SK-N-MC (cell line): ENCODE measurements at regions not wholly inside any gene's neighbourhood (a gene's known extent, or its start where the extent isn't known, plus 50 kb on each side); places are given as distances from the start of the nearest gene placed in this dataset.
"Not testable (repeated sequence)": the region's sequence is repeated elsewhere in the genome, so short reads cannot be mapped to it uniquely, and the experiment has no call there.

ENCODE experiments used
- DNase-seq: peaks from one replicate; pipeline ENCODE4 v3.0.0-alpha.2; 2011; ENCODE audit warnings: low read depth, low spot score
- H3K27ac ChIP-seq: fragments of 200-600 bp; sonication (generic); 2 replicates; pipeline ENCODE4 v1.5.1; 2016; ENCODE audit warnings: mixed run types
- H3K36me3 ChIP-seq: fragments of 200-600 bp; sonication (generic); 2 replicates; pipeline ENCODE4 v1.6.1; 2017; ENCODE audit warnings: antibody characterized with exemption, low read length, mixed read lengths; ENCODE audit not compliant: insufficient read depth
- H3K4me3 ChIP-seq: fragments of 200-600 bp; sonication (generic); 2 replicates; pipeline ENCODE4 v1.5.1; 2016
- H3K9ac ChIP-seq: fragments of 200-600 bp; sonication (generic); 2 replicates; pipeline ENCODE4 v1.8.0; 2017; ENCODE audit warnings: mixed run types, mixed read lengths; ENCODE audit not compliant: insufficient read length
- H3K9me3 ChIP-seq: fragments of 200-600 bp; sonication (generic); 2 replicates; pipeline ENCODE4 v1.6.1; 2017; ENCODE audit warnings: low read depth, mild to moderate bottlenecking, antibody characterized with exemption, low read length, moderate library complexity, mixed read lengths
- EZH2 ChIP-seq: fragments of 200-600 bp; sonication (generic); IDR thresholded peaks from one replicate; pipeline ENCODE4 v1.6.1; 2017; ENCODE audit warnings: antibody characterized with exemption
- FOXP2 ChIP-seq: optimal IDR thresholded peaks from 2 replicates; pipeline ENCODE3; 2011; ENCODE audit warnings: mild to moderate bottlenecking, moderate library complexity; ENCODE audit not compliant: insufficient read depth; ENCODE audit errors: extremely low read length, control extremely low read depth
- POLR2AphosphoS5 ChIP-seq: IDR thresholded peaks from 2 replicates; pipeline ENCODE4 v1.6.1; 2012; ENCODE audit warnings: mild to moderate bottlenecking, low read depth, low read length, borderline replicate concordance

DNA sequence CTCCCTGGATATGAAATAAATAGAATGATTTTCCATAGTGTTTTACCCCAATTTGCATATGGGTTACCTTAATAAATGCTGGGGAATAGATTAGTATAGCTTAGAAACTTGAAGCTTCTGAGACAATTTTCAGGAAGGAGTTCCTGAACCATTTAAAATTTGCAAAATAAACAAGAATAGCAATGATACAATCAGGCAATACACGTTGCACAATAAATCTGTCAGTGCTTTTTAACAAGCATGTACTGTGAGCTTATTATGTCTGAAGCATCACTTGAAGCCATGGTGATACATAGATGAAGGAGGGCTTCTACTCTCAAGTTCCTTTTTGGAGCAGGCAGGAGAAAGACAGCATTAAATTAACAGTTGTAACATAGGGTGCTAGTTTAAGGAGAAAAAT is 84.2 kb upstream of the WDFY3 start:
- TF ChIP-seq FOXP2 = no peak
- no peak for TF ChIP-seq POLR2AphosphoS5
- no peak for TF ChIP-seq EZH2
- Histone ChIP-seq H3K9me3 (no peaks in the 10 kb centered on the region), H3K36me3 (no peaks in the 10 kb centered on the region), H3K4me3 (no peak overlapping the region), H3K27ac (no peak overlapping the region), H3K9ac (no peak overlapping the region)
- DNase-seq = no peak

DNA sequence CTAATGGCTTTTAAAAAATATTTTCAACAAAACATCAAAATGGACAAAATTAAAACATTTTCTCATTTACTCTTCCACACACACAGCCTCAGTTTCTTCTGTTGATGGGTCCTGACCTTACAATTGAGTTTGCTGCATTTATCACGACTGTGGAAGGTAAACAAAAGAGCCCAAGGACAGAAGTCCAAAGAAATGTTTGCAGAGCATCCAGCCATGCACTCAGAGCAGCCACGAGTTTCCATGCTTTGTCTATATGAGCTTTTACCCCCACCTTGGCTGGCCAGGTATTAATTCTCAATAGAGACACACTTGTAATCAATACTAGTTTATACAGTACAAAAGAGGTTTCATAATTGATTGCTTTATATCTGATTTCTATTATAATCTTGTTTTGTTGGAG is 85.0 kb upstream of the WDFY3 start:
- no peak for TF ChIP-seq POLR2AphosphoS5
- H3K9me3 ChIP-seq = no peaks in the 10 kb centered on the region
- H3K36me3 ChIP-seq = no peaks in the 10 kb centered on the region
- no peak overlapping the region for H3K27ac ChIP-seq
- H3K9ac ChIP-seq = no peak overlapping the region
- no peak for DNase-seq
- H3K4me3 ChIP-seq = no peak overlapping the region

DNA sequence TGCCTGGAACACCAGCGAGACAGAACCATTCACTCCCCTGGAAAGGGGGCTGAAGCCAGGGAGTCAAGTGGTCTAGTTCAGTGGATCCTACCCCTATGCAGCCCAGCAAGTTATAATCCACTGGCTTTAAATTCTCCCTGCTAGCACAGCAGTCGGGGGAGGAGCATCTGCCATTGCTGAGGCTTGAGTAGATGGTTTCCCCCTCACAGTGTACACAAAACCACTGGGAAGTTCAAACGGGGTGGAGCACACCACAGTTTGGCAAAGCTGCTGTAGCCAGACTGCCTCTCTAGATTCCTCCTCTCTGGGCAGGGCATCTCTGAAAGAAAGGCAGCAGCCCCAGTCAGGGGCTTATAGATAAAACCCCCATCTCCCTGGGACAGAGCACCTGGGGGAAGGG is 88.4 kb upstream of the WDFY3 start:
- H3K4me3 ChIP-seq, H3K9me3 ChIP-seq, H3K36me3 ChIP-seq, DNase-seq, H3K27ac ChIP-seq, H3K9ac ChIP-seq: not testable (repeated sequence)

DNA sequence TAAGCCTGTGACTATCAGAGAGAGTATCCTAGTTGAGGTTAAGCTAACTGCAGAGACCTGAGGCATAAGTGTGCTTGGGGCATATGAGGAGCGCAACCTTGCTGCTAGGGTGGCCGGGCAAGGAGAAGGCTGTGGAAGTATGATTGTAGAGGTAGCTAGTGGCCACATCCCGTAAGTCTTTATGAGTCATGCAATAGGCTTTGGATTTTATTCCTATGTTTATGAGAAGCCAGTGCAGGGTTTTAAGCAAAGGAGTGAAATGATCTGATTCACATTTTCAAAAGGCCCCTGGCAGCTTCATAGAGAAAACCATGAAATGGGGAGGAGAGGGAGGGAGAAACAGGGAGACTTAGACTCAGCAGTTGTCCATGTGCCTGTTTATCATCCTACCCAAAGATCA is 92.1 kb upstream of the WDFY3 start:
- no peak overlapping the region for H3K27ac ChIP-seq
- DNase-seq = no peak
- no peaks in the 10 kb centered on the region for H3K36me3 ChIP-seq
- no peak overlapping the region for H3K4me3 ChIP-seq
- TF ChIP-seq POLR2AphosphoS5 = no peak
- no peak for TF ChIP-seq FOXP2
- TF ChIP-seq EZH2 = no peak
- no peak overlapping the region for H3K9ac ChIP-seq
- H3K9me3 ChIP-seq = no peaks in the 10 kb centered on the region

DNA sequence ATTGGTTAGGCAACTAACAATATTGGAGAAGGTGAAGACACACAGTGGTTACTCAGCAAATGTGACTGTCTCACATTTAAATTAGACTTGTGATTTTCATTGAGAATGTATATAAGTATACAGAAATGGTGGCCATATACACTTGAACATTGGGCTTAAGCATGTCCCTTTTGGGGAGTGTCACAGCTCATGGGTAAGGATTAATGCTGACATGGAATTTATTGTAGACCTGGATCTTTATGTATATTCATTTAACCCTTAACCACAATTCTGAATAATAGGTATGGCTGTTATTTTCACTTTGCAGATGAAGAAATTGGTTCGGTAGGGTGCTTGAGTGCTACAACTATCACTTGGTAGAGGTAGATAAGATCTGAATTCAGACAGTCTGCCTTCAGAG is 95.5 kb upstream of the WDFY3 start:
- no peak for DNase-seq
- Histone ChIP-seq H3K27ac (no peak overlapping the region), H3K36me3 (no peaks in the 10 kb centered on the region), H3K9me3 (no peaks in the 10 kb centered on the region), H3K4me3 (no peak overlapping the region), H3K9ac (no peak overlapping the region)
- TF ChIP-seq EZH2 (no peak), FOXP2 (no peak), POLR2AphosphoS5 (no peak)

DNA sequence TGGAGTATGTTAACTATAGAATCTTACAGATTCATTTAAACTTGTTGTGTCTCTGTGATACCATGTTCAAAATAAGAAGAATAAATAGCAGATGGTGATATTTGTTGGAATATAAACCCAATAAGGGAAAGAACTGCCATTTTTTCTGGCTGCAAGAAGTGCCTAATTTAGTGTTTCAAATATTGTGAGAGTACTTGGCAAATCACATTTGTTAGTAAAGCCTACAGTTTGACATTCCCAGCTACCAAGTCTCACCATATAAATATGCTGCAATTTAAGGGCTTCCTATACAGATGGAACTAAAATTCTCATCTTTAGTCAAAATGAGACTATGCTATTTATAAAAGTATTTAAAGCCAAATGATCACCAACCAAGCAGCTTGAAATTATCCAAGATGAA is 96.0 kb upstream of the WDFY3 start:
- Histone ChIP-seq H3K4me3 (no peak overlapping the region), H3K27ac (no peak overlapping the region), H3K9ac (no peak overlapping the region), H3K36me3 (no peaks in the 10 kb centered on the region), H3K9me3 (no peaks in the 10 kb centered on the region)
- no peak for DNase-seq
- TF ChIP-seq POLR2AphosphoS5 (no peak), EZH2 (no peak), FOXP2 (no peak)

DNA sequence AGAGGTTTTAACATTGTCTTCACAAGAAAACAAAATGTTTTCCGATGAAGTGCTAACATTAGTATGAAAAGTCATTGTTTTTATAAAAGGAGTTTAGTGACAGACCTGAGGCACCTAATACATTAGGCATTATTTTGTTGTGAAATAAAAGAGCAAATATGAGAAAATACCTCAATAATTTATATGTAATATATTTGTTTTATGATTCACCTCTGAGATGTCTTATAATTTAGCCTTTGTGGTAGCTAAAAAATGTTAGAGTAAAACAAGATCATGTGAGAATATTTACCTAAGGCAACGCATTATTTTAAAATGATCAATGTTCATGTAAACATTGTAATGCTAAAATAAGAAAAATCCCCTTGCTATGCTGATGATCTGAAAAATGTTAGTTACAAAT is 100.9 kb upstream of the WDFY3 start:
- Histone ChIP-seq H3K27ac (no peak overlapping the region), H3K9me3 (no peaks in the 10 kb centered on the region), H3K4me3 (no peak overlapping the region), H3K9ac (no peak overlapping the region), H3K36me3 (no peaks in the 10 kb centered on the region)
- TF ChIP-seq EZH2 (no peak), POLR2AphosphoS5 (no peak), FOXP2 (no peak)
- DNase-seq = no peak

DNA sequence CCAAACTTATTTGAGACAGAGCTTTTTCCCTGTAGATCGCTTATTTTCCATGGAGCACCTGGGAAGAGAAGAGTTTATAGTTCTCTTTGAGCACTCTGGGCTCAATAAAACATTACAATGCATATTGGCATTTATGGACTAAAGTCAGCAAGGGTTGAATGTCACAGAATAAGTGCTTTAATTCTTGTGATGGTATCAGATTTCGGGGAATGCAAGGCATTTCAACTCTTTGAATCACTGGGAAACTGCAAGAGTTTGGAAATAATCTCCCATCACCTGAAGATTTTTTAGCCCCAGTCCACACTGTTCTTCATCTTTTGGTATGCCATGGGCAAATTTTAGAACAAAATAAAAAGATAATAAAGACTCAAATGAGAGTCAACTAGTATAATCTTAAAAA is 111.5 kb upstream of the WDFY3 start:
- H3K9ac ChIP-seq = no peak overlapping the region
- no peak for TF ChIP-seq FOXP2
- TF ChIP-seq EZH2 = no peak
- no peak for TF ChIP-seq POLR2AphosphoS5
- H3K9me3 ChIP-seq = no peaks in the 10 kb centered on the region
- no peak overlapping the region for H3K27ac ChIP-seq
- H3K36me3 ChIP-seq = no peaks in the 10 kb centered on the region
- no peak overlapping the region for H3K4me3 ChIP-seq
- no peak for DNase-seq

DNA sequence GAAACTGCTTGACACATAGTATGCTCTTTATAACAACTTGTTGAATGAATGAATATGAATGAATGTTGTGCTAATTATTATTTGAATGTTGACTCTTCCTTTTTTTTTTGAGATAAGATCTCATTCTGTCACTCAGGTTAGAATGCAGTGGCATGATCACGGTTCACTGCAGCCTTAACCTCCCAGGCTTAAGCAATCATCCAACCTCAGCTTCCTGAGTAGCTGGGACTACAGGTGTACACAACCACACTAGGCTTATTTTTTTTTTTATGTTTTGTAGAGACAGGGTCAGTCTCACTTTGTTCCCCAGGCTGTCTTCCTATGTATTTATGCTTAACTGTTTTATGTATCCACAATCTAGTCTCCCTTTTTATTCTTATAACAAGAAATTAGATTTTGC is 114.7 kb upstream of the WDFY3 start:
- no peaks in the 10 kb centered on the region for H3K36me3 ChIP-seq
- no peak for DNase-seq

More for the DNA sequence above, 114.7 kb upstream of the WDFY3 start:
- Histone ChIP-seq H3K9me3 (no peaks in the 10 kb centered on the region), H3K4me3 (no peak overlapping the region), H3K27ac (no peak overlapping the region), H3K9ac (no peak overlapping the region)
- no peak for TF ChIP-seq FOXP2
- TF ChIP-seq EZH2 = no peak
- no peak for TF ChIP-seq POLR2AphosphoS5
